LNCaP clone FGC (cell line): ENCODE measurements at regions not wholly inside any gene's neighbourhood (a gene's known extent, or its start where the extent isn't known, plus 50 kb on each side); places are given as distances from the start of the nearest gene placed in this dataset.
"Not testable (repeated sequence)": the region's sequence is repeated elsewhere in the genome, so short reads cannot be mapped to it uniquely, and the experiment has no call there.

ENCODE experiments used
- DNase-seq: peaks from one replicate; pipeline ENCODE4 v3.0.0-alpha.2; 2011; ENCODE audit warnings: low read depth
- H3K4me3 ChIP-seq: 2 replicates; pipeline ENCODE4 v1.5.1; 2011; ENCODE audit warnings: mild to moderate bottlenecking, low read depth, low read length, control low read depth
- CTCF ChIP-seq: IDR thresholded peaks from 2 replicates; pipeline ENCODE4 v1.5.1; 2012; ENCODE audit warnings: mild to moderate bottlenecking; ENCODE audit not compliant: control insufficient read depth, insufficient read depth; ENCODE audit errors: extremely low read depth

DNA sequence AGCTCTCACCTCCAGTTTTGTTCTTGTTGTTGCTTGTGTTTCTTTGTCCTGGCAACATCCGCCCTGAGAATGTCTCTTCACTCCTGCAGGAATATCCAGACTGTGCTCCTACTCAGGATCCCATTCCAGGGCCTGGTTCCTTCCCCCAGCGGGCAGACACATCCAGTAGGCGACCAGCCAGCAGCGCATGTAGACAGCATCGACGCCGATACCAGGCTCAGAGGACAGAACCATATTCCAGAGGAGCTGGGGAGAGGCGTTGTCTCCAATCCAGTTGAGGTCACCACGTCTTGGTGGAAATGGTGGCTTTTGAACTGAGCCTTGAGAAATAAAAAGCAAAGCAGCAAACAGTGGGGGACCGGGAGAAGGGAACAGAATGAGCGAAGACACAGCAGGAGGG lies 114.6 kb upstream of the THBS2 start:
- H3K4me3 ChIP-seq, result no peak overlapping the region
- no peak for TF ChIP-seq CTCF
- DNase-seq, result no peak

DNA sequence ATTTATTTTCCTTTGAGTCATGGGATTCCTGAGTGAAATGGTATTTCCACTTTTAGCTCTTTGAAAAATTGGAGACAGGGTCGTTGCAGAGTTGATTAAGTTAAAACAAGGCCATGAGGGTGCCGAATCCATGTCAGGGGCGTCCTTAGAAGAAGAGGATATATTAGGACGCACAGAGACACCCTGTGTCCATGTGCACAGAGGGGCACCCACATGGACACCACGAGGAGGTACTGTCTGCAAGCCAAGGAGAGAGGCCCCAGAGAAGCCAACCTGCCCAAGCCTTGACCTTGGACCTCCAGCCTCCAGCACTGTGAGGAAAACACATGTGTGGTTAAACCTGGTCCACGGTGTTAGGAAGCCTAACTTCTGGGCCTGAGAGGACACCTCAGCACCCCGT lies 113.9 kb upstream of the THBS2 start:
- no peak for TF ChIP-seq CTCF
- no peak for DNase-seq
- no peak overlapping the region for H3K4me3 ChIP-seq

- no peak for DNase-seq
- H3K4me3 ChIP-seq, result no peak overlapping the region
- TF ChIP-seq CTCF, result no peak
Measured at GRCh38 chr6:169366258-169366901, 112.7 kb upstream of the THBS2 start.

GRCh38 chr6:169365567-169366257 lies 112.1 kb upstream of the THBS2 start:
- no peak for TF ChIP-seq CTCF

GRCh38 chr6:169363590-169363989 lies 109.9 kb upstream of the THBS2 start:
- TF ChIP-seq CTCF, result no peak
- no peak for DNase-seq
- H3K4me3 ChIP-seq, result no peak overlapping the region

More at GRCh38 chr6:169365567-169366257, 112.1 kb upstream of the THBS2 start:
- DNase-seq, result no peak
- no peak overlapping the region for H3K4me3 ChIP-seq

- no peak for TF ChIP-seq CTCF
- no peak for DNase-seq
Measured at GRCh38 chr6:169362501-169363121, 109.0 kb upstream of the THBS2 start.

DNA sequence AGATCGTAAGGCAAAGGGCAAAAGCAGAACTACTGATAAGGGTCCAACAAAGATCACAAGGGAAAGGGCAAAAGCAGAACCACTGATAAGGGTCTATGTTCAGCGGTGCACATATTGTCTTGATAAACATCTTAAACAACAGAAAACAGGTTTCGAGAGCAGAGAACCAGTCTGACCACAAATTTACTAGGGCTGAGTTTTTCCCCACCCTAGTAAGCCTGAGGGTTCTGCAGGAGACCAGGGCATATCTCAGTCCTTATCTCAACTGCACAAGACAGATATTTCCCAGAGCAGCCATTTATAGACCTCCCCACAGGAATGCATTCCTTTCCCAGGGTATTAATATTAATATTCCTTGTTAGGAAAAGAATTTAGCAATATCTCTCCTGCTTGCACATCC lies 101.4 kb upstream of the THBS2 start:
- DNase-seq, H3K4me3 ChIP-seq: not testable (repeated sequence)

More at GRCh38 chr6:169362501-169363121, 109.0 kb upstream of the THBS2 start:
- no peak overlapping the region for H3K4me3 ChIP-seq
